Pons (tissue), 1 donor: ENCODE measurements at regions not wholly inside any gene's neighbourhood (a gene's known extent, or its start where the extent isn't known, plus 50 kb on each side); places are given as distances from the start of the nearest gene placed in this dataset.
"Not testable (repeated sequence)": the region's sequence is repeated elsewhere in the genome, so short reads cannot be mapped to it uniquely, and the experiment has no call there.

Experiments used
- DNase-seq: peaks from one replicate; pipeline ENCODE4 v3.0.0-alpha.2; 2016; ENCODE audit warnings: low spot score

- no peak for DNase-seq
Observed at GRCh38 chr4:128649161-128649560, 160.3 kb upstream of the JADE1 start.

GRCh38 chr4:128648021-128648420 lies 161.5 kb upstream of the JADE1 start:
- DNase-seq, result no peak

DNA sequence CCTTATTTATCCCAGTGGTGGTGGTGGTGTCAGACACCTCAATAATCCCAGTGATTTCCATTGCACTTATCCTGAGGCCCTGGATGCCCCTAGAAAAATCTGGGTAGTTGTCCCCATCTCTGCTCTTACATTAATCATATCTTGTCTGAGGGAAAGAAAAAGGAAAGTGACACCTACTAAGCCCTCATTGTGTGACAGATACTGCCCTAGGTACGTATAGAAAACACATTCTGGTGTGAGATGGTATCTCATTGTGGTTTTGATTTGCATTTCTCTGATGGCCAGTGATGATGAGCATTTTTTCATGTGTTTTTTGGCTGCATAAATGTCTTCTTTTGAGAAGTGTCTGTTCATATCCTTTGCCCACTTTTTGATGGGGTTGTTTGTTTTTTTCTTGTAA lies 162.6 kb upstream of the JADE1 start:
- DNase-seq, result not testable (repeated sequence)

DNA sequence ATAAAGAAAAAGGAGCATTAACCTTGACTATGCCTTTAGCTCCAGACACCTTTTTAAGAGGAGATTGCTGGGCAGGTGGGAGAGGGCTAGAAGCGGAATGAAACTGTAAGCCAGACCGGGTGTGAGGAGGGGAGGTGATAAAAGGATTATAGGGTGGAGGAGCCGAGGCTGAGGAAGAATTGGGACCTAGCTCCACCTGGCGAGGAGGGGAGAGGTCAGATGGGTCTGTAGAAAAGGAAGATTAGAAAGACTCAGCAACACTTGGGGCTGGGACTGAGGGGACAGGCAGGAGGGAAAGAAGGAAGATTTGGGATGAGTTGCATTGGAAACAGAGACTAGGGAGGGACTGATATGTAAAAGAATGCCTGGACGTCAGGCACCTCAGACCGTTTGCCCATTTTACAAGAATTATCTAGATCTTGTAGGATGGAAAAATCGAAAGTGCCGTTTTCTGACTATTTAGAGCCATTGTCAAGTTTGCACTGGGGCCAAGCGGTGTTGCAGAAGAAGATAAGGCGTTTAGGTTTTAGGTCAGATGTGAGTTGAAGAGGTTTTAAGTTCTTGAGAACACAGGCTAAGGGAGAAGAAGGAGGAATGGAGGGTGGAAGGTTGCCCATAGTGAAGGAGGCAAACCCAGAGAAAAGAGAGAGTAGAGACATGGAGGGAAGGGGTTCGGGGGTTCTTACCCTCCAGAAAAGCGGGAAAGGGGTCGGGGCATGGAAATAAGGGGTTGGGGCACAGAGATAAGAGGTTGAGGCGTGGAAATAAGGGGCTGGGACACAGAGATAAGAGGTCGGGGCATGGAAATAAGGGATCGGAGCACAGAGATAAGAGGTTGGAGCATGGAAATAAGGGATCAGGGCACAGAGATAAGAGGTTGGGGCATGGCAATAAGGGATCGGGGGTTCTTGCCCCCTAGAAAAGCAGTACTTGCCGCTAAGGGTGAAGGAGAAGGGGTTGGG lies 164.5 kb upstream of the JADE1 start:
- not testable (repeated sequence) for DNase-seq

DNA sequence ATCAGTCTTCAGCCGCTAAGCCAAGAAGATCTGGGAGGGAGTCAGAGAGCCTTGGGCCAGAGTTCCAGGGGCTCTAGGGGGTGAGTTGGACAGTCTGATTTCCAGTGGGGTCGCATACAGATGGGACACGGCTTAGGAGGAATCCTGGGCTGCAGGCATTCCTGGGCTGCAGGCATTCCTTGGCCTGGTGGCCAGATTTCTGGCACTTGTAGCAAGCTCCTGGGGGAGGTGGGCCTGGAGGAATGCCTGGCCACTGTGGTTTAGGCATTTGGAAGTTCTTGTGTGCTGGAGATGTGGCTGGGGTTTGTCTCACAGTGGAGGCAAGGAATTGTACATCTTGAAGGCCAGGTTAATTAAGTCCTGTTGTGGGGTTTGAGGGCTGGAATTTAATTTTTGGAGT lies 165.4 kb upstream of the JADE1 start:
- not testable (repeated sequence) for DNase-seq

GRCh38 chr4:128641566-128641965 lies 167.9 kb upstream of the JADE1 start:
- DNase-seq, result not testable (repeated sequence)

GRCh38 chr4:128639541-128640270 lies 169.8 kb upstream of the JADE1 start:
- no peak for DNase-seq

DNA sequence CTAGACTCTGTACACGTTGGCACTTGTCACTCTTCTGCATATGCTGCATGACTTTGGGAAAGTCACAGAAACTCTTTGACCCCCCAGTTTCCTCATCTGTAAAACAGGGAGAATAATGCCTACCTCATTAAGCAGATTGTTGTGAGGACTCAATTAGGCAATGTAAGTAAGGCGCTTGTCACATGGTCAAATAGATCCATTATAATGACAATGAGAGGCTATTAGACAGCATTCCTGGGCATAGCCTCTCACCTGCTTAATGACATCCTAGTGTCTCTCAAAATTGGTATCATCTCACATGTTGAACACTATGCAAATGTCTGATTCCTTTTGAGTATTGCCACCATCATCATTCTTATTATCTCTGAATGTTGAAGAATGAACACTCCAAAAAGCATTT lies 172.6 kb upstream of the JADE1 start:
- DNase-seq, result no peak

- DNase-seq, result no peak
Observed at GRCh38 chr4:128635955-128636560, 173.4 kb upstream of the JADE1 start.

DNA sequence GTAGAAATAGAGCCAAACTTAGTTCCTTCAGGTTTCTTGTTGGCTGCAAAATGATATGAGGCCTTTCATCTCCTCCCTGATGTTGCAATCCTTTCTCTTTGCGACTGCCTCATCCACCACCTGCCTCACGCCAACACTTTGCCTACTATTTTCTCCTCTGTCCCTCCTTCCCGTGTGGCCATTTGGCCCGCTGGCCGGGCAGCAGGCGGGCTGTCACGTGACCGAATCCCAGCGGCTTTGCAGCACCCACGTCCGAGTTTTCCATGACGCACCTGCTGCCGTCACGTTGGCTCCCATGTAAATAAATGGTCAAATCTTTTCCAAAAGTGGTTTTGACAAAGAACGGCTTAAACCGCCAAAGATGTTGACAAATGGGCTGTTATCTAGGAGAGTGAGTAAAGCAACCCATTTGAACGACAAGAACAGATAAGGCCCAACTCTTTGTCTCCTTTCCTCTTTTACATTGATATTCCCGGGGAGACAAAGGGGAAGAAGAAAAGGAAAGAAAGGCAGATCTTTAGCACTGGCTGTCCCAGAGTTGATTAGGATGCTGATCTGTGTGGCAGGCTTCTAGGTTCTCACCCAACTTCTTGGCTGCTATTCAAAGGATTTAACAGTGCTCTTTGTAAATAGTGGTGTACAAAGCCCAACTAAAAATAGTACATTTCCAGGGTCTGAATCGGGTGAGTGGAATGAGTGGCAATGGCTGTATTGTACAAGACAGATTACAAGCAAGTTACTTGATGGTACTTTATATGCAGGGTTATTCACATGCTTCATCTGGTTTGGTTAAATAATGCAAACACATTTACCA lies 174.2 kb upstream of the JADE1 start:
- DNase-seq, result peak; percentile 87

DNA sequence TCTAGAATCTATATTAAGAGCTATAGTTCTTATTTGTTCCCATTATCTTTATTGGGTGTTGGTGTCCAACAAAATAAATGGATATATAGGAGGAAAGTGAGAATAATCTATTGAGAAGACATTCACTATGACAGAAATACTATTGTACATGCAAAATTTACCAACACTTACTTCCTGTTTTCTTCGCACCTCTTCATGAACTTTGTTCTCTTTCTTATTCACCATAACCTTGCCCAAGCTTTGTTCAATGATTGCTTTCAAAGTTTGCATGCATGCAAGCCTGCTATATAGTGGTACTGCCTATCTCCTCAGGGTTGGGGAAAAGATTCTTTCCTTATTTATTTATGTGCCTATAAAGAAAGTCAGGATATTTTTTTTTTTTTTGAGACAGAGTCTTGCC lies 176.4 kb upstream of the JADE1 start:
- no peak for DNase-seq

- no peak for DNase-seq
Observed at GRCh38 chr4:128630871-128631270, 178.6 kb upstream of the JADE1 start.

GRCh38 chr4:128623508-128624215 lies 185.8 kb upstream of the JADE1 start:
- DNase-seq, result no peak

GRCh38 chr4:128620279-128620965 lies 189.1 kb upstream of the JADE1 start:
- DNase-seq, result not testable (repeated sequence)

- DNase-seq, result no peak
Observed at GRCh38 chr4:128615197-128615596, 194.3 kb upstream of the JADE1 start.

DNA sequence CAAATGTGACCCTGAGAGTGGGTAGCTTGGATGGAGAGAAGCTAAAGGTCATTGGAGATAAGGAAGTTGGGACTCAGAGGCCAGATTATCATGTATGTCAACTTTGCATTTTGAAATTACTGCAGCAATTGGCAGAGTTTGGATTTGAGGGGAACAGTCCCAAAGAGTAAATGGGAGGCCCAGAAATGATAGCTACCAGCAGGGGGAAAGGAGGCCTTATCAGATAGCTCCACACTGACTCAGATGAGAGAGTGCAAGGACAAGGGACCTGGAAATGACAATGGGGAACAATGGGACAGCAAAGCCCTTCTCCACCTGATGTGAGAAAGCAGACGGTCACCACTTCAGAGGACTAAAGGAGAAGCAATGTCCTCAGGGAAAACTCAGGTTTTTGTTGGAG lies 201.5 kb upstream of the JADE1 start:
- DNase-seq, result no peak

DNA sequence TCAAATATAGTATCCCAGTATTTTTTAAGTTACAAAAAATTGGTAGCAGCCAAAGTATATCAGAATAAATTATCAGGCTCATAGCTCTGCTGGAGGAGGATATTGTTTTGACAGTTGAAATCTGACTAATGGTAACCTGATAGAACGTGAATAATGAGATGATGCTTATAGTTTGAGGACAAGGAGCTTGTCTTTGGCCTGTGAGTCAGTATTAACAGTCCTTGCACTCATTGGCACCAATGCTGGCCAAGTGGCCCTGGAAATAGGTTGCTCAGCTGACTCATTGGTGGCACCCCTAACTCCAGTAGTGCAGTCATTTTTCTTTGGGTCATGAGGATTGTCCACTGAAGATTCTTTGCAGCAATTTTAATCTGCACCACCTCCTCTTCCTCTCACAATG lies 203.3 kb upstream of the JADE1 start:
- no peak for DNase-seq

DNA sequence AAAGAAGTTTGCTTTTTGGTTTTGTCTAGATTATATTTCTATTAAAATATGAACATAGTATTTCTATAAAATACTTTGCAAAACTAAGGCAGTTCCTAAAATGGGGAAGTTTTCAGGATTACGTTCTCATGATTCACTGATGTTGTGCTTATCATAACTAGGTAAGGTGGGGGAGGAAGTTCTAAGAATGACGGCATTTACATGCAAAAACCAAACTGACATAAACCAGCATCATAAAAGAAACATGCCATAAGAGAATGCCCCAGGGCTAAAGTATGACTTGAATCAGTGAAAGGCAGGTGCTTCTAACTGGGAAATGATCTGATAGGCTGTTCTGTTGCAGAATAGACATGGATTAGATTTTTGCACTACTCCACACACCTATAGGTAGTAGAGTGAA lies 204.7 kb upstream of the JADE1 start:
- no peak for DNase-seq

- DNase-seq, result no peak
Observed at GRCh38 chr4:128604204-128604603, 205.3 kb upstream of the JADE1 start.

GRCh38 chr4:128603081-128603480 lies 206.4 kb upstream of the JADE1 start:
- DNase-seq, result no peak
